HCT116 (cell line): ENCODE measurements at regions not wholly inside any gene's neighbourhood (a gene's known extent, or its start where the extent isn't known, plus 50 kb on each side); places are given as distances from the start of the nearest gene placed in this dataset.

Source experiments
- ATAC-seq: fragments of 200-7000 bp; cut with Tn5 transposase; 2 replicates; pipeline ENCODE4 v1.9.1; 2020; ENCODE audit warnings: mild to moderate bottlenecking, moderate library complexity
- BruUV-seq: library from RNA; stranded (reverse); fragments of 400-500 nt; replicated peaks from 2 replicates; lab custom pipeline; 2021; lab: Mats Ljungman, UMichigan
- CTCF ChIA-PET: fragments of 300-600 bp; sonication (Branson Sonifier 250); formaldehyde crosslinking; loops from one replicate; lab custom pipeline; 2021; ENCODE audit warnings: antibody characterized with exemption; lab: Charles Lee
- POLR2A ChIA-PET: fragments of 300-600, 350-600 bp; sonication (Branson Sonifier 250); formaldehyde crosslinking; loops from one replicate; lab custom pipeline; 2021; ENCODE audit warnings: antibody characterized with exemption; lab: Charles Lee
- RAD21 ChIA-PET, 2 experiments: fragments of 300-600 bp; sonication (Branson Sonifier 250); formaldehyde crosslinking; loops; one replicate each; lab custom pipeline; 2023; ENCODE audit warnings: low total read pairs in 2 of 2; ENCODE audit not compliant: uncharacterized antibody in 2 of 2, unreplicated experiment in 2 of 2, low non-redundant PET in 1 of 2; lab: Charles Lee
- DNase-seq: peaks from one replicate; pipeline ENCODE4 v3.0.0-alpha.2; 2010; ENCODE audit warnings: low read depth, low spot score
- H2AFZ ChIP-seq: fragments of 200-600 bp; shearing (Covaris generic), sonication (generic); 2 replicates; pipeline ENCODE4 v1.6.1; 2017; ENCODE audit warnings: low read depth, mixed run types, mixed read lengths, antibody characterized with exemption, low read length; ENCODE audit not compliant: poor library complexity, severe bottlenecking
- H3K27ac ChIP-seq: 2 replicates; pipeline ENCODE4 v1.5.1; 2012; ENCODE audit warnings: low read depth, low read length
- H3K27me3 ChIP-seq: fragments of 200-600 bp; sonication (generic); 2 replicates; pipeline ENCODE4 v1.6.1; 2016; ENCODE audit warnings: mixed run types, low read length, mixed read lengths; ENCODE audit not compliant: insufficient read depth
- H3K36me3 ChIP-seq, 2 experiments: fragments of 200-500 bp in 1 of 2; fragments of 200-600 bp in 1 of 2; sonication (Bioruptor generic) in 1 of 2; sonication (generic) in 1 of 2; 2 replicates each; pipeline versions ENCODE4 v1.5.1 to v1.6.1; 2014 to 2016; ENCODE audit warnings: low read length in 2 of 2, inconsistent platforms in 1 of 2, mixed read lengths in 1 of 2, mixed run types in 1 of 2; ENCODE audit not compliant: insufficient read depth in 2 of 2, control insufficient read depth in 1 of 2
- H3K4me1 ChIP-seq, 2 experiments: fragments of 200-600 bp in 1 of 2; sonication (generic) in 1 of 2; 2 replicates each; pipeline versions ENCODE4 v1.5.1 to v1.6.1; 2012 to 2017; ENCODE audit warnings: low read length in 2 of 2, inconsistent platforms in 1 of 2, mild to moderate bottlenecking in 1 of 2, mixed read lengths in 1 of 2, mixed run types in 1 of 2, moderate library complexity in 1 of 2; ENCODE audit not compliant: insufficient read depth in 2 of 2, control insufficient read depth in 1 of 2
- H3K4me2 ChIP-seq: fragments of 200-600 bp; sonication (generic); 2 replicates; pipeline ENCODE4 v1.6.1; 2017; ENCODE audit warnings: mixed run types, low read length, mixed read lengths
- H3K4me3 ChIP-seq, 2 experiments: fragments of 200-600 bp in 1 of 2; sonication (generic) in 1 of 2; replicated peaks in 1 of 2; 2 replicates each; pipeline ENCODE4 v1.5.1; 2011 to 2016; ENCODE audit warnings: low read length in 2 of 2, control low read depth in 1 of 2, low read depth in 1 of 2, mild to moderate bottlenecking in 1 of 2, mixed read lengths in 1 of 2, mixed run types in 1 of 2
- H3K79me2 ChIP-seq: fragments of 200-600 bp; sonication (generic); 2 replicates; pipeline ENCODE4 v1.6.1; 2017; ENCODE audit warnings: mild to moderate bottlenecking, mixed run types, low read length, moderate library complexity, mixed read lengths; ENCODE audit not compliant: insufficient read depth
- H3K9ac ChIP-seq: fragments of 200-600 bp; sonication (generic); 2 replicates; pipeline ENCODE4 v1.6.1; 2016; ENCODE audit warnings: low read length, mixed read lengths
- H3K9me2 ChIP-seq: fragments of 200-600 bp; sonication (generic), shearing (Covaris generic); 2 replicates; pipeline ENCODE4 v1.6.1; 2017; ENCODE audit warnings: mixed run types, mild to moderate bottlenecking, moderate library complexity; ENCODE audit not compliant: insufficient read depth
- H3K9me3 ChIP-seq, 2 experiments: fragments of 200-500 bp in 1 of 2; fragments of 200-600 bp in 1 of 2; sonication (Bioruptor generic) in 1 of 2; sonication (generic) in 1 of 2; 2 replicates each; pipeline ENCODE4 v1.6.1; 2014 to 2017; ENCODE audit warnings: low read length in 2 of 2, mixed read lengths in 2 of 2, inconsistent platforms in 1 of 2, low read depth in 1 of 2, mild to moderate bottlenecking in 1 of 2, mixed run types in 1 of 2, moderate library complexity in 1 of 2; ENCODE audit not compliant: control insufficient read depth in 1 of 2, insufficient read depth in 1 of 2
- H4K20me1 ChIP-seq: fragments of 200-600 bp; sonication (generic), shearing (Covaris generic); 2 replicates; pipeline ENCODE4 v1.6.1; 2017; ENCODE audit warnings: mixed run types, mild to moderate bottlenecking, moderate library complexity; ENCODE audit not compliant: insufficient read depth
- CBX3 ChIP-seq: IDR thresholded peaks from 2 replicates; pipeline ENCODE4 v1.6.1; 2012; ENCODE audit warnings: low read depth
- CEBPB ChIP-seq: IDR thresholded peaks from 2 replicates; pipeline ENCODE4 v1.6.1; 2012; ENCODE audit warnings: low read depth
- EGR1 ChIP-seq: IDR thresholded peaks from 2 replicates; pipeline ENCODE4 v1.6.1; 2012; ENCODE audit warnings: low read depth
- ELF1 ChIP-seq: IDR thresholded peaks from 2 replicates; pipeline ENCODE4 v1.6.1; 2012; ENCODE audit warnings: low read depth, borderline replicate concordance
- EZH2 ChIP-seq: fragments of 200-600 bp; sonication (generic); IDR thresholded peaks from 2 replicates; pipeline ENCODE4 v1.6.1; 2017; ENCODE audit warnings: antibody characterized with exemption, mixed run types
- JUND ChIP-seq: IDR thresholded peaks from 2 replicates; pipeline ENCODE4 v1.6.1; 2012
- POLR2A ChIP-seq: IDR thresholded peaks from 2 replicates; pipeline ENCODE4 v1.7.0; 2011; ENCODE audit warnings: borderline replicate concordance; ENCODE audit not compliant: insufficient read depth, insufficient read length; ENCODE audit errors: extremely low read depth
- POLR2AphosphoS5 ChIP-seq: IDR thresholded peaks from 2 replicates; pipeline ENCODE4 v1.6.1; 2011; ENCODE audit warnings: mild to moderate bottlenecking, low read depth, low read length, moderate library complexity
- SIN3A ChIP-seq: IDR thresholded peaks from 2 replicates; pipeline ENCODE4 v1.6.1; 2012; ENCODE audit warnings: low read depth
- SRF ChIP-seq: IDR thresholded peaks from 2 replicates; pipeline ENCODE4 v1.6.1; 2012; ENCODE audit warnings: low read depth
- TCF7L2 ChIP-seq: IDR thresholded peaks from 2 replicates; pipeline ENCODE4 v1.7.0; 2011; ENCODE audit warnings: borderline replicate concordance, inconsistent platforms; ENCODE audit not compliant: insufficient read depth, insufficient read length; ENCODE audit errors: extremely low read depth
- YY1 ChIP-seq: IDR thresholded peaks from 2 replicates; pipeline ENCODE4 v1.6.1; 2011; ENCODE audit warnings: low read length, low read depth, moderate library complexity, mild to moderate bottlenecking; ENCODE audit not compliant: insufficient replicate concordance; ENCODE audit errors: extremely low read depth
- ZFX ChIP-seq: fragments of 450-650 bp; IDR thresholded peaks from 2 replicates; pipeline ENCODE4 v1.6.1; 2017
- ZNF274 ChIP-seq: fragments of 200-500 bp; sonication (Bioruptor generic); IDR thresholded peaks from 2 replicates; pipeline ENCODE4 v1.6.1; 2014; ENCODE audit warnings: mild to moderate bottlenecking, low read depth, low read length, inconsistent platforms
- intact Hi-C: fragments of 100-400 bp; cut with micrococcal nuclease; formaldehyde crosslinking; loops from 2 replicates; pipeline ENCODE4 v1.10.0; 2022
- TF ChIP-seq, protein P1 (sequence below): IDR thresholded peaks from 2 replicates; pipeline ENCODE4 v1.6.1; 2012
- TF ChIP-seq, protein P2 (sequence below): IDR thresholded peaks from 2 replicates; pipeline ENCODE4 v1.6.1; 2011; ENCODE audit warnings: mild to moderate bottlenecking, low read length, moderate library complexity; ENCODE audit not compliant: insufficient replicate concordance; ENCODE audit errors: extremely low read depth
- TF ChIP-seq, protein P3 (sequence below), 3 experiments: fragments of 200-600 bp in 1 of 3; sonication (generic) in 1 of 3; IDR thresholded peaks in 2 of 3; conservative IDR thresholded peaks in 1 of 3; 2 replicates each; pipeline ENCODE4 v1.5.1; 2012 to 2017; ENCODE audit warnings: low read depth in 2 of 3, low read length in 2 of 3, antibody characterized with exemption in 1 of 3, borderline replicate concordance in 1 of 3, control low read depth in 1 of 3, mild to moderate bottlenecking in 1 of 3, mixed read lengths in 1 of 3, mixed run types in 1 of 3, moderate library complexity in 1 of 3; ENCODE audit not compliant: insufficient read depth in 1 of 3
- TF ChIP-seq, protein P4 (sequence below): IDR thresholded peaks from 2 replicates; pipeline ENCODE4 v1.6.1; 2012

DNA sequence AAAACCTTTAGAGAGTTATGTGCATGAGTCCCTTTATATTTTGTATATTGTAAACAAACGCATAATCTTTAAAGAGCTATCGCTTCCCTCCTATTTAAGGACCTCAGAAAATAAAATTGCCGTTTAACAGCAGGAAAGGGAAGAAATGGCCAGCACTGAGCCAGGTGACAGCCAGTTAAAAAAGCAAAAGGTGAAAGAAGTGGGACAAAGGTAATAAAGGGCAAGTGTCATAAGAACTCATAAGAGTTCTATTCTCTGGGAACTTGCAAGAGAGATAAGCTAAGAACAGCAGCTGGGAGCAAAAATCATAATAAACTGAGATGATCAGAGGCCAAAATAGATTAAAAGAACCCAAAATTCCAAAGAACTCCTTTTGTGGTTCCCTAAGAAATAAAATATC lies 520.9 kb upstream of the PKN2 start:
- ATAC-seq (no peak), DNase-seq (no peak)
- Histone ChIP-seq H3K4me2 (no peak overlapping the region), H3K36me3 (no peaks in the 10 kb centered on the region), H3K9me2 (no peaks in the 10 kb centered on the region), H3K27me3 (no peaks in the 10 kb centered on the region), H3K79me2 (no peaks in the 10 kb centered on the region), H3K27ac (no peak overlapping the region), H2AFZ (no peak overlapping the region), H3K9me3 (no peaks in the 10 kb centered on the region), H3K4me1 (no peaks in the 10 kb centered on the region), H3K4me3 (no peak overlapping the region), H4K20me1 (no peaks in the 10 kb centered on the region), H3K9ac (no peak overlapping the region)
- POLR2A ChIA-PET: no interaction called here
- RAD21 ChIA-PET: no interaction called here
- no peak for TF ChIP-seq ELF1
- no peak for TF ChIP-seq SRF
- TF ChIP-seq TCF7L2: no peak
- TF ChIP-seq SIN3A: no peak
- TF ChIP-seq JUND: no peak
- no peak for TF ChIP-seq YY1
- TF ChIP-seq, protein P1, sequence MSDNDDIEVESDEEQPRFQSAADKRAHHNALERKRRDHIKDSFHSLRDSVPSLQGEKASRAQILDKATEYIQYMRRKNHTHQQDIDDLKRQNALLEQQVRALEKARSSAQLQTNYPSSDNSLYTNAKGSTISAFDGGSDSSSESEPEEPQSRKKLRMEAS: no peak
- TF ChIP-seq, protein P2, sequence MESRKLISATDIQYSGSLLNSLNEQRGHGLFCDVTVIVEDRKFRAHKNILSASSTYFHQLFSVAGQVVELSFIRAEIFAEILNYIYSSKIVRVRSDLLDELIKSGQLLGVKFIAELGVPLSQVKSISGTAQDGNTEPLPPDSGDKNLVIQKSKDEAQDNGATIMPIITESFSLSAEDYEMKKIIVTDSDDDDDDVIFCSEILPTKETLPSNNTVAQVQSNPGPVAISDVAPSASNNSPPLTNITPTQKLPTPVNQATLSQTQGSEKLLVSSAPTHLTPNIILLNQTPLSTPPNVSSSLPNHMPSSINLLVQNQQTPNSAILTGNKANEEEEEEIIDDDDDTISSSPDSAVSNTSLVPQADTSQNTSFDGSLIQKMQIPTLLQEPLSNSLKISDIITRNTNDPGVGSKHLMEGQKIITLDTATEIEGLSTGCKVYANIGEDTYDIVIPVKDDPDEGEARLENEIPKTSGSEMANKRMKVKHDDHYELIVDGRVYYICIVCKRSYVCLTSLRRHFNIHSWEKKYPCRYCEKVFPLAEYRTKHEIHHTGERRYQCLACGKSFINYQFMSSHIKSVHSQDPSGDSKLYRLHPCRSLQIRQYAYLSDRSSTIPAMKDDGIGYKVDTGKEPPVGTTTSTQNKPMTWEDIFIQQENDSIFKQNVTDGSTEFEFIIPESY: no peak
- TF ChIP-seq ZFX: no peak
- no peak for TF ChIP-seq EZH2
- TF ChIP-seq ZNF274: no peak
- TF ChIP-seq EGR1: no peak
- TF ChIP-seq CBX3: no peak
- TF ChIP-seq, protein P3, sequence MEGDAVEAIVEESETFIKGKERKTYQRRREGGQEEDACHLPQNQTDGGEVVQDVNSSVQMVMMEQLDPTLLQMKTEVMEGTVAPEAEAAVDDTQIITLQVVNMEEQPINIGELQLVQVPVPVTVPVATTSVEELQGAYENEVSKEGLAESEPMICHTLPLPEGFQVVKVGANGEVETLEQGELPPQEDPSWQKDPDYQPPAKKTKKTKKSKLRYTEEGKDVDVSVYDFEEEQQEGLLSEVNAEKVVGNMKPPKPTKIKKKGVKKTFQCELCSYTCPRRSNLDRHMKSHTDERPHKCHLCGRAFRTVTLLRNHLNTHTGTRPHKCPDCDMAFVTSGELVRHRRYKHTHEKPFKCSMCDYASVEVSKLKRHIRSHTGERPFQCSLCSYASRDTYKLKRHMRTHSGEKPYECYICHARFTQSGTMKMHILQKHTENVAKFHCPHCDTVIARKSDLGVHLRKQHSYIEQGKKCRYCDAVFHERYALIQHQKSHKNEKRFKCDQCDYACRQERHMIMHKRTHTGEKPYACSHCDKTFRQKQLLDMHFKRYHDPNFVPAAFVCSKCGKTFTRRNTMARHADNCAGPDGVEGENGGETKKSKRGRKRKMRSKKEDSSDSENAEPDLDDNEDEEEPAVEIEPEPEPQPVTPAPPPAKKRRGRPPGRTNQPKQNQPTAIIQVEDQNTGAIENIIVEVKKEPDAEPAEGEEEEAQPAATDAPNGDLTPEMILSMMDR (IDR thresholded peaks at IDR 0.05 in 2 of 3, conservative IDR thresholded peaks at IDR 0.05 in 1 of 3; ENCODE audit: borderline replicate concordance in 1 of 3, insufficient read depth in 1 of 3, low read depth in 2 of 3, low read length in 2 of 3): no peak
- TF ChIP-seq, protein P4, sequence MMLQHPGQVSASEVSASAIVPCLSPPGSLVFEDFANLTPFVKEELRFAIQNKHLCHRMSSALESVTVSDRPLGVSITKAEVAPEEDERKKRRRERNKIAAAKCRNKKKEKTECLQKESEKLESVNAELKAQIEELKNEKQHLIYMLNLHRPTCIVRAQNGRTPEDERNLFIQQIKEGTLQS: no peak
- no peak for TF ChIP-seq POLR2A
- no peak for TF ChIP-seq CEBPB
- no peak for TF ChIP-seq POLR2AphosphoS5
- intact Hi-C loops: no loop called here
- CTCF ChIA-PET: no interaction called here
- BruUV-seq: no TSS peak
